ENCODE measurements at regions not wholly inside any gene's neighbourhood (a gene's known extent, or its start where the extent isn't known, plus 50 kb on each side); places are given as distances from the start of the nearest gene placed in this dataset.

GRCh38 chrX:125475482-125475881 is 155.8 kb downstream of the TEX13C start:
- TF ChIP-seq EZH2 (IDR thresholded peaks at IDR 0.05) (no peak), POLR2AphosphoS5 (IDR thresholded peaks at IDR 0.05; ENCODE audit: borderline replicate concordance, low read depth, low read length) (no peak)
